COLO668 (cell line): ENCODE measurements at regions not wholly inside any gene's neighbourhood (a gene's known extent, or its start where the extent isn't known, plus 50 kb on each side); places are given as distances from the start of the nearest gene placed in this dataset.
"Not testable (repeated sequence)": the region's sequence is repeated elsewhere in the genome, so short reads cannot be mapped to it uniquely, and the experiment has no call there.

Experiments used
- DNase-seq: peaks from one replicate; lab custom pipeline; 2025; ENCODE audit not compliant: unreplicated experiment; lab: John Stamatoyannopoulos, UW

GRCh38 chr22:48827268-48827846, 1000.3 kb downstream of the BRD1 start:
- DNase-seq: peak; percentile 68

- no peak for DNase-seq
Measured at GRCh38 chr22:48826546-48826945, 1001.1 kb downstream of the BRD1 start.

GRCh38 chr22:48825802-48826520, 1001.7 kb downstream of the BRD1 start:
- DNase-seq: no peak

- no peak for DNase-seq
Measured at GRCh38 chr22:48824712-48825651, 1002.7 kb downstream of the BRD1 start.

- DNase-seq: no peak
Measured at GRCh38 chr22:48823941-48824340, 1003.7 kb downstream of the BRD1 start.

- DNase-seq: no peak
Measured at GRCh38 chr22:48822278-48823233, 1005.1 kb downstream of the BRD1 start.

- no peak for DNase-seq
Measured at GRCh38 chr22:48821727-48822126, 1005.9 kb downstream of the BRD1 start.

- DNase-seq: no peak
Measured at GRCh38 chr22:48821346-48821690, 1006.4 kb downstream of the BRD1 start.

- no peak for DNase-seq
Measured at GRCh38 chr22:48820481-48821345, 1007.0 kb downstream of the BRD1 start.

- DNase-seq: no peak
Measured at GRCh38 chr22:48819961-48820360, 1007.7 kb downstream of the BRD1 start.

- DNase-seq: no peak
Measured at GRCh38 chr22:48819232-48819631, 1008.4 kb downstream of the BRD1 start.

GRCh38 chr22:48817491-48817890, 1010.2 kb downstream of the BRD1 start:
- DNase-seq: not testable (repeated sequence)

- DNase-seq: peak; percentile 62
Measured at GRCh38 chr22:48811885-48812284, 1015.8 kb downstream of the BRD1 start.

GRCh38 chr22:48808038-48808960, 1019.4 kb downstream of the BRD1 start:
- DNase-seq: no peak

GRCh38 chr22:48807155-48807554, 1020.5 kb downstream of the BRD1 start:
- no peak for DNase-seq

GRCh38 chr22:48806227-48806781, 1021.4 kb downstream of the BRD1 start:
- DNase-seq: no peak

- no peak for DNase-seq
Measured at GRCh38 chr22:48805516-48805915, 1022.2 kb downstream of the BRD1 start.

- DNase-seq: no peak
Measured at GRCh38 chr22:48804811-48805301, 1022.8 kb downstream of the BRD1 start.
